ENCODE measurements at regions not wholly inside any gene's neighbourhood (a gene's known extent, or its start where the extent isn't known, plus 50 kb on each side); places are given as distances from the start of the nearest gene placed in this dataset.

GRCh38 chr3:72659596-72659995 is 188.6 kb downstream of the SHQ1 start:
- Histone ChIP-seq H3K4me3 (ENCODE audit: low read depth, low read length) (no peak overlapping the region), H3K36me3 (ENCODE audit: control insufficient read depth, insufficient read depth, low read length) (no peaks in the 10 kb centered on the region), H3K27me3 (ENCODE audit: control insufficient read depth, insufficient read depth, low read length) (peaks cover 8% of the 10 kb centered on the region)
- TF ChIP-seq CTCF (IDR thresholded peaks at IDR 0.05; ENCODE audit: insufficient read depth, low read length, poor library complexity, severe bottlenecking) = no peak
- no peak for DNase-seq (ENCODE audit: low read depth)

- TF ChIP-seq CTCF (IDR thresholded peaks at IDR 0.05; ENCODE audit: insufficient read depth, low read length, poor library complexity, severe bottlenecking) = no peak
- Histone ChIP-seq H3K4me3 (ENCODE audit: low read depth, low read length) (no peak overlapping the region), H3K27me3 (ENCODE audit: control insufficient read depth, insufficient read depth, low read length) (peaks cover 8% of the 10 kb centered on the region), H3K36me3 (ENCODE audit: control insufficient read depth, insufficient read depth, low read length) (no peaks in the 10 kb centered on the region)
- no peak for DNase-seq (ENCODE audit: low read depth)
These were observed 189.1 kb downstream of the SHQ1 start for GRCh38 chr3:72659188-72659587.

- DNase-seq (ENCODE audit: low read depth) = no peak
- no peaks in the 10 kb centered on the region for H3K36me3 ChIP-seq (ENCODE audit: control insufficient read depth, insufficient read depth, low read length)
- no peak overlapping the region for H3K4me3 ChIP-seq (ENCODE audit: low read depth, low read length)
- H3K27me3 ChIP-seq (ENCODE audit: control insufficient read depth, insufficient read depth, low read length) = peaks cover 8% of the 10 kb centered on the region
- TF ChIP-seq CTCF (IDR thresholded peaks at IDR 0.05; ENCODE audit: insufficient read depth, low read length, poor library complexity, severe bottlenecking) = no peak
These were observed 189.7 kb downstream of the SHQ1 start for GRCh38 chr3:72658466-72659100.

- Histone ChIP-seq H3K4me3 (ENCODE audit: low read depth, low read length) (no peak overlapping the region), H3K36me3 (ENCODE audit: control insufficient read depth, insufficient read depth, low read length) (no peaks in the 10 kb centered on the region), H3K27me3 (ENCODE audit: control insufficient read depth, insufficient read depth, low read length) (peaks cover 8% of the 10 kb centered on the region)
- no peak for DNase-seq (ENCODE audit: low read depth)
- no peak for TF ChIP-seq CTCF (IDR thresholded peaks at IDR 0.05; ENCODE audit: insufficient read depth, low read length, poor library complexity, severe bottlenecking)
These were observed 190.6 kb downstream of the SHQ1 start for GRCh38 chr3:72657666-72658065.

GRCh38 chr3:72655723-72656122 is 192.5 kb downstream of the SHQ1 start:
- peak; percentile 28 for TF ChIP-seq CTCF (IDR thresholded peaks at IDR 0.05; ENCODE audit: insufficient read depth, low read length, poor library complexity, severe bottlenecking)
- Histone ChIP-seq H3K4me3 (ENCODE audit: low read depth, low read length) (no peak overlapping the region), H3K27me3 (ENCODE audit: control insufficient read depth, insufficient read depth, low read length) (peaks cover 8% of the 10 kb centered on the region), H3K36me3 (ENCODE audit: control insufficient read depth, insufficient read depth, low read length) (no peaks in the 10 kb centered on the region)
- DNase-seq (ENCODE audit: low read depth) = no peak

GRCh38 chr3:72655131-72655551 is 193.1 kb downstream of the SHQ1 start:
- Histone ChIP-seq H3K4me3 (ENCODE audit: low read depth, low read length) (no peak overlapping the region), H3K36me3 (ENCODE audit: control insufficient read depth, insufficient read depth, low read length) (no peaks in the 10 kb centered on the region), H3K27me3 (ENCODE audit: control insufficient read depth, insufficient read depth, low read length) (peaks cover 8% of the 10 kb centered on the region)
- TF ChIP-seq CTCF (IDR thresholded peaks at IDR 0.05; ENCODE audit: insufficient read depth, low read length, poor library complexity, severe bottlenecking) = no peak
- no peak for DNase-seq (ENCODE audit: low read depth)

All from kidney epithelial cell (primary cell).